ENCODE measurements at regions not wholly inside any gene's neighbourhood (a gene's known extent, or its start where the extent isn't known, plus 50 kb on each side); places are given as distances from the start of the nearest gene placed in this dataset.

GRCh38 chr12:25423355-25424050, 129.6 kb downstream of the LMNTD1 start:
- TF ChIP-seq CTCF (IDR thresholded peaks at IDR 0.05) (no peak), POLR2A (IDR thresholded peaks at IDR 0.05) (no peak)
